ENCODE measurements at regions not wholly inside any gene's neighbourhood (a gene's known extent, or its start where the extent isn't known, plus 50 kb on each side); places are given as distances from the start of the nearest gene placed in this dataset.
"Not testable (repeated sequence)": the region's sequence is repeated elsewhere in the genome, so short reads cannot be mapped to it uniquely, and the experiment has no call there.

DNA sequence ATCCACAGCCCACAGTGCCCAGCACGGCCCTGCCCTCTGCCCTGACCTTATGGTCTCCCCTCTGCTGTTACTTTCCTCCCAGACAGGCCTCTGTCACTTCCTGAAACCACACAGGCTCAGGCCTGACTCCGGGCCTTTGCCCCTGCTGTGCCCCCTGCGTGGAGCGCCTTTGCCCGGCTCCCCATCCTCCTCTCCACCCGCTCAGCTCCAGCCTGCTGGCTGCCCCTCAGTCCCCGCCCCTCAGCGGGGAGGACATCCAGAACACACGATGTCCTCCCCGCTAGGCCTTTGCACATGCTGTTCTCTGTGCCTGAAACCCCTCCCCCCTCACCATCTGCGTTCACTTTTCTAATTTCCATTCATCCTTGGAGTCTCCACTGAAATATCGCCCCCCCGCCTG, 341.9 kb upstream of the SULF2 start:
- TF ChIP-seq, protein P1, sequence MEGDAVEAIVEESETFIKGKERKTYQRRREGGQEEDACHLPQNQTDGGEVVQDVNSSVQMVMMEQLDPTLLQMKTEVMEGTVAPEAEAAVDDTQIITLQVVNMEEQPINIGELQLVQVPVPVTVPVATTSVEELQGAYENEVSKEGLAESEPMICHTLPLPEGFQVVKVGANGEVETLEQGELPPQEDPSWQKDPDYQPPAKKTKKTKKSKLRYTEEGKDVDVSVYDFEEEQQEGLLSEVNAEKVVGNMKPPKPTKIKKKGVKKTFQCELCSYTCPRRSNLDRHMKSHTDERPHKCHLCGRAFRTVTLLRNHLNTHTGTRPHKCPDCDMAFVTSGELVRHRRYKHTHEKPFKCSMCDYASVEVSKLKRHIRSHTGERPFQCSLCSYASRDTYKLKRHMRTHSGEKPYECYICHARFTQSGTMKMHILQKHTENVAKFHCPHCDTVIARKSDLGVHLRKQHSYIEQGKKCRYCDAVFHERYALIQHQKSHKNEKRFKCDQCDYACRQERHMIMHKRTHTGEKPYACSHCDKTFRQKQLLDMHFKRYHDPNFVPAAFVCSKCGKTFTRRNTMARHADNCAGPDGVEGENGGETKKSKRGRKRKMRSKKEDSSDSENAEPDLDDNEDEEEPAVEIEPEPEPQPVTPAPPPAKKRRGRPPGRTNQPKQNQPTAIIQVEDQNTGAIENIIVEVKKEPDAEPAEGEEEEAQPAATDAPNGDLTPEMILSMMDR (IDR thresholded peaks at IDR 0.05), result not testable (repeated sequence)
- TF ChIP-seq POLR2A (IDR thresholded peaks at IDR 0.05), result not testable (repeated sequence)

Data from esophagus squamous epithelium (tissue), 4 donors.